H9 (cell line): ENCODE measurements at regions not wholly inside any gene's neighbourhood (a gene's known extent, or its start where the extent isn't known, plus 50 kb on each side); places are given as distances from the start of the nearest gene placed in this dataset.

ENCODE experiments used
- DNase-seq: peaks from one replicate; pipeline ENCODE4 v3.0.0-alpha.2; 2017
- H2AFZ ChIP-seq: one replicate; pipeline ENCODE4 v1.6.1; 2013; ENCODE audit warnings: mild to moderate bottlenecking, low read length, control low read depth, moderate library complexity
- H2AK5ac ChIP-seq: 2 replicates; pipeline ENCODE4 v1.6.1; 2013; ENCODE audit warnings: low read length, control low read depth, mixed read lengths; ENCODE audit not compliant: insufficient read length
- H2BK120ac ChIP-seq: one replicate; pipeline ENCODE4 v1.6.1; 2013; ENCODE audit warnings: low read depth, mild to moderate bottlenecking, low read length, control low read depth, inconsistent platforms; ENCODE audit not compliant: poor library complexity, severe bottlenecking
- H2BK12ac ChIP-seq: 2 replicates; pipeline ENCODE4 v1.6.1; 2013; ENCODE audit warnings: low read length, control low read depth, mixed read lengths, low read depth; ENCODE audit not compliant: insufficient read length
- H2BK15ac ChIP-seq: 2 replicates; pipeline ENCODE4 v1.6.1; 2013; ENCODE audit warnings: low read depth, low read length, control low read depth
- H2BK20ac ChIP-seq: one replicate; pipeline ENCODE4 v1.6.1; 2013; ENCODE audit warnings: low read depth, mild to moderate bottlenecking, low read length, control low read depth, inconsistent platforms; ENCODE audit not compliant: poor library complexity, severe bottlenecking
- H2BK5ac ChIP-seq: 2 replicates; pipeline ENCODE4 v1.6.1; 2013; ENCODE audit warnings: low read length, control low read depth, mixed read lengths; ENCODE audit not compliant: insufficient read length
- H3K14ac ChIP-seq: 2 replicates; pipeline ENCODE4 v1.6.1; 2013; ENCODE audit warnings: low read length, control low read depth; ENCODE audit not compliant: insufficient read depth
- H3K18ac ChIP-seq: 2 replicates; pipeline ENCODE4 v1.6.1; 2013; ENCODE audit warnings: low read depth, mild to moderate bottlenecking, mixed read lengths, low read length, control low read depth; ENCODE audit not compliant: insufficient read length
- H3K23ac ChIP-seq: 2 replicates; pipeline ENCODE4 v1.6.1; 2013; ENCODE audit warnings: low read length, control low read depth, mixed read lengths, low read depth; ENCODE audit not compliant: insufficient read length
- H3K23me2 ChIP-seq: 2 replicates; pipeline ENCODE4 v1.6.1; 2013; ENCODE audit warnings: low read depth, mild to moderate bottlenecking, mixed read lengths, low read length, control low read depth; ENCODE audit not compliant: insufficient read length, poor library complexity, severe bottlenecking
- H3K27ac ChIP-seq: 2 replicates; pipeline ENCODE4 v1.5.1; 2013; ENCODE audit warnings: low read length, control low read depth, mixed read lengths, low read depth; ENCODE audit not compliant: insufficient read length
- H3K27me3 ChIP-seq: 2 replicates; pipeline ENCODE4 v1.6.1; 2013; ENCODE audit warnings: low read length, control low read depth, inconsistent platforms; ENCODE audit not compliant: insufficient read depth
- H3K4ac ChIP-seq: 2 replicates; pipeline ENCODE4 v1.6.1; 2013; ENCODE audit warnings: low read depth, mild to moderate bottlenecking, control low read depth, inconsistent platforms, low read length, moderate library complexity
- H3K4me1 ChIP-seq: 2 replicates; pipeline ENCODE4 v1.6.1; 2013; ENCODE audit warnings: low read length, control low read depth, inconsistent platforms; ENCODE audit not compliant: insufficient read depth
- H3K4me2 ChIP-seq: 2 replicates; pipeline ENCODE4 v1.6.1; 2013; ENCODE audit warnings: low read length, control low read depth, mixed read lengths; ENCODE audit not compliant: insufficient read length, insufficient read depth
- H3K56ac ChIP-seq: 2 replicates; pipeline ENCODE4 v1.6.1; 2013; ENCODE audit warnings: low read depth, mild to moderate bottlenecking, mixed read lengths, low read length, control low read depth; ENCODE audit not compliant: insufficient read length
- H3K79me1 ChIP-seq: 2 replicates; pipeline ENCODE4 v1.6.1; 2013; ENCODE audit warnings: low read depth, mild to moderate bottlenecking, moderate library complexity, low read length, control low read depth, inconsistent platforms; ENCODE audit not compliant: insufficient read depth, poor library complexity, severe bottlenecking
- H3K79me2 ChIP-seq: 2 replicates; pipeline ENCODE4 v1.6.1; 2013; ENCODE audit warnings: low read length, control low read depth, inconsistent platforms; ENCODE audit not compliant: insufficient read depth
- H3K9ac ChIP-seq: 2 replicates; pipeline ENCODE4 v1.6.1; 2013; ENCODE audit warnings: low read length, control low read depth, mixed read lengths; ENCODE audit not compliant: insufficient read length; ENCODE audit errors: extremely low read depth
- H3K9me3 ChIP-seq: one replicate; pipeline ENCODE4 v1.6.1; 2013; ENCODE audit warnings: low read depth, low read length, inconsistent platforms; ENCODE audit not compliant: control insufficient read depth
- H3T11ph ChIP-seq: one replicate; pipeline ENCODE4 v1.6.1; 2013; ENCODE audit warnings: mild to moderate bottlenecking, low read length, control low read depth, inconsistent platforms
- H4K20me1 ChIP-seq: one replicate; pipeline ENCODE4 v1.6.1; 2013; ENCODE audit not compliant: control insufficient read depth, insufficient read length, insufficient read depth
- H4K5ac ChIP-seq: 2 replicates; pipeline ENCODE4 v1.6.1; 2013; ENCODE audit warnings: low read depth, mild to moderate bottlenecking, mixed read lengths, low read length, control low read depth; ENCODE audit not compliant: insufficient read length
- H4K8ac ChIP-seq: replicated peaks from 2 replicates; pipeline ENCODE4 v1.6.1; 2013; ENCODE audit warnings: low read length, control low read depth, mixed read lengths, low read depth; ENCODE audit not compliant: insufficient read length
- H4K91ac ChIP-seq: 2 replicates; pipeline ENCODE4 v1.6.1; 2013; ENCODE audit warnings: low read depth, mild to moderate bottlenecking, moderate library complexity, mixed read lengths, low read length, control low read depth; ENCODE audit not compliant: insufficient read length
- H3K27ac Mint-ChIP-seq, 3 experiments: 2 replicates in 2 of 3; 3 replicates in 1 of 3; pipeline ENCODE4 v1.8.0; 2020 to 2021; ENCODE audit warnings: mixed read lengths in 3 of 3, mild to moderate bottlenecking in 1 of 3, moderate library complexity in 1 of 3
- H3K27me3 Mint-ChIP-seq: 2 replicates; pipeline ENCODE4 v1.8.0; 2021; ENCODE audit warnings: low read depth, mild to moderate bottlenecking, moderate library complexity, mixed read lengths
- H3K36me3 Mint-ChIP-seq, 3 experiments: 2 replicates in 2 of 3; 3 replicates in 1 of 3; pipeline ENCODE4 v1.8.0; 2020 to 2021; ENCODE audit warnings: low read depth in 3 of 3, mixed read lengths in 3 of 3; ENCODE audit not compliant: insufficient read depth in 1 of 3
- H3K4me1 Mint-ChIP-seq, 2 experiments: 2 replicates each; pipeline ENCODE4 v1.8.0; 2020; ENCODE audit warnings: mixed read lengths in 2 of 2
- H3K4me3 Mint-ChIP-seq, 2 experiments: 2 replicates in 1 of 2; 3 replicates in 1 of 2; pipeline ENCODE4 v1.8.0; 2020 to 2021; ENCODE audit warnings: mild to moderate bottlenecking in 2 of 2, mixed read lengths in 2 of 2, moderate library complexity in 1 of 2
- H3K9me3 Mint-ChIP-seq, 2 experiments: 2 replicates in 1 of 2; 3 replicates in 1 of 2; pipeline ENCODE4 v1.8.0; 2020; ENCODE audit warnings: mild to moderate bottlenecking in 2 of 2, mixed read lengths in 2 of 2, moderate library complexity in 1 of 2
- CTCF ChIP-seq: fragments of 200-600 bp; sonication (generic); conservative IDR thresholded peaks from 3 replicates; pipeline ENCODE4 v1.8.0; 2021; ENCODE audit warnings: antibody characterized with exemption, mild to moderate bottlenecking
- WGBS: extraction: QIAGEN DNeasy Blood & Tissue Kit; methylation state at CpG from one replicate; pipeline ENCODE4 v1.1.7; 2013; ENCODE audit warnings: missing lambda C conversion rate, low lambda C conversion rate, mixed read lengths; ENCODE audit not compliant: insufficient read length; ENCODE audit errors: extremely low coverage; 5-methylcytosine and 5-hydroxymethylcytosine counted together

GRCh38 chr2:65798641-65799040, 366.2 kb upstream of the SPRED2 start:
- no CpG with 5 or more reads among the region's 11 CpGs for WGBS
- no peak for TF ChIP-seq CTCF
- Histone ChIP-seq H2AK5ac (no peak overlapping the region), H3K27me3 (no peaks in the 10 kb centered on the region), H3K9me3 (no peaks in the 10 kb centered on the region), H4K8ac (no peak overlapping the region), H4K5ac (no peak overlapping the region), H3K23me2 (no peaks in the 10 kb centered on the region), H4K20me1 (no peaks in the 10 kb centered on the region), H3K18ac (no peak overlapping the region), H3K79me1 (no peaks in the 10 kb centered on the region), H3K56ac (no peak overlapping the region), H4K91ac (no peak overlapping the region), H3T11ph (no peak overlapping the region), H2BK120ac (no peak overlapping the region), H3K4me2 (no peak overlapping the region), H2BK12ac (no peak overlapping the region), H2BK5ac (no peak overlapping the region), H3K14ac (no peak overlapping the region), H3K79me2 (no peaks in the 10 kb centered on the region), H2BK20ac (no peak overlapping the region), H3K9ac (no peak overlapping the region), H3K27ac (no peak overlapping the region), H3K23ac (no peak overlapping the region), H3K4me1 (no peaks in the 10 kb centered on the region), H2BK15ac (no peak overlapping the region), H2AFZ (no peak overlapping the region), H3K4ac (no peak overlapping the region)
- no peaks in the 10 kb centered on the region; the same call in 1 of the 2 replicates for H3K27me3 Mint-ChIP-seq
- no peak overlapping the region for H3K27ac Mint-ChIP-seq
- no peaks in the 10 kb centered on the region for H3K36me3 Mint-ChIP-seq
- DNase-seq = no peak
- H3K4me3 Mint-ChIP-seq = no peak overlapping the region
- H3K9me3 Mint-ChIP-seq = no peaks in the 10 kb centered on the region
- H3K4me1 Mint-ChIP-seq = peaks cover 2% of the 10 kb centered on the region in 2 experiments
